GM18907 (cell line): ENCODE measurements at regions not wholly inside any gene's neighbourhood (a gene's known extent, or its start where the extent isn't known, plus 50 kb on each side); places are given as distances from the start of the nearest gene placed in this dataset.

Source experiments
- ATAC-seq: cut with Tn5 transposase; IDR thresholded peaks from one replicate; pipeline ENCODE4 v1.9.1; 2021; ENCODE audit warnings: mild to moderate bottlenecking, moderate library complexity; ENCODE audit not compliant: unreplicated experiment

DNA sequence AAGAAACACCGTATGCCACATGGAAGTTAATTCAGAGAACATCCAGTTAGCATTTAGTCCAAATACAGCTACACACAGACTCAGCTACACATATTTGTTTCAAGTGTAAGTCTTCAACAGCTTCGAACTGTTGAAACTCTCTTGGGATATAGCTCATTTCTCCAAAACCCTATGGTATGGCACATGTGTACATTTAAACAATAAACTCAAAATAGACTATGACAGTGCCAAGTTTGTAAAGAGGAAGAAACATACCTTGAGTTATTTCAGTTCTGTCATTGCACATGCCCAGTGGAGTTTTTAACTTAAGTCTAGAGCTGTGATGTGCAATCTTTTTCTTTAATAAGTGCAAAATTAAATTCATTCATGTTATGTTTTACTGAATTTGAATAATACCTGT lies 155.1 kb upstream of the RAI14 start:
- ATAC-seq = no peak

DNA sequence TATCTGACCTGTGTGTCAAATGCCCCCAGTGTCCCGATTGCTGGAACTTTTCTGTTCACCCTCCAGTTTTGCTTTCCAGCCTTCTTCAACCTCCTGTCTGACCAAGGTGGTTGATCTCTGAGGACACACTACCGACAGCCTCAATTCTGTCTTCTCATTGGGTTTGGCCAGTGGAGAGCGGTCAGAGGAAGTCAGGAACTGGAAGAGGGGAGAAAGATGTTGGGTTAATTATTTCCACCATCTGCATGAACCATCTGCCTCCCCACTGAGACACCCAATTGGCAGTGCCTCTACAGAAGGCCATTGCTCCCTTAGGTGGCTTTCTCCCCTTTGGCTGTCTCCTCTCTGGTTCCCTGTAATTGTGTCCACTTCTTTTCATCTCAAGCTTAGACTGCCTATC lies 154.3 kb upstream of the RAI14 start:
- ATAC-seq = no peak

DNA sequence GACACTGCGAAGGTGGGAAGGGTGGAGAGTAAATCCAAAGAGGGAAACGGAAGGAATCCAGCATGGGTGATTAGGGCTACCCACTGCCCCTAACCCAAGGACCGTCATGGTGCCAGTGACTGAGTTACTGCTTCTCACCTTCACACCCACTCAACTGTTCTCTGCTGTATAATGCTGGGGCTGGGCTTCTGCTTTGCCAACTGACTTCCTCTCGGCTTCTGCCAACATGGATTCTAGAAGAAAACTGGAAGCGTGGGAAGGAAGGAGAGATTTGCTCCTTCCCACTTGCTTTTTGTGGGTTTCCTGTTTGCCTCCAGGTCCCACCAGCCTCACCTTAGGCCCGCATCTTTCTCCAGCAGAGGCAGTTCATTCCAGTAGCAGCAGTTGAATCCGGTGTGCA lies 153.5 kb upstream of the RAI14 start:
- no peak for ATAC-seq

DNA sequence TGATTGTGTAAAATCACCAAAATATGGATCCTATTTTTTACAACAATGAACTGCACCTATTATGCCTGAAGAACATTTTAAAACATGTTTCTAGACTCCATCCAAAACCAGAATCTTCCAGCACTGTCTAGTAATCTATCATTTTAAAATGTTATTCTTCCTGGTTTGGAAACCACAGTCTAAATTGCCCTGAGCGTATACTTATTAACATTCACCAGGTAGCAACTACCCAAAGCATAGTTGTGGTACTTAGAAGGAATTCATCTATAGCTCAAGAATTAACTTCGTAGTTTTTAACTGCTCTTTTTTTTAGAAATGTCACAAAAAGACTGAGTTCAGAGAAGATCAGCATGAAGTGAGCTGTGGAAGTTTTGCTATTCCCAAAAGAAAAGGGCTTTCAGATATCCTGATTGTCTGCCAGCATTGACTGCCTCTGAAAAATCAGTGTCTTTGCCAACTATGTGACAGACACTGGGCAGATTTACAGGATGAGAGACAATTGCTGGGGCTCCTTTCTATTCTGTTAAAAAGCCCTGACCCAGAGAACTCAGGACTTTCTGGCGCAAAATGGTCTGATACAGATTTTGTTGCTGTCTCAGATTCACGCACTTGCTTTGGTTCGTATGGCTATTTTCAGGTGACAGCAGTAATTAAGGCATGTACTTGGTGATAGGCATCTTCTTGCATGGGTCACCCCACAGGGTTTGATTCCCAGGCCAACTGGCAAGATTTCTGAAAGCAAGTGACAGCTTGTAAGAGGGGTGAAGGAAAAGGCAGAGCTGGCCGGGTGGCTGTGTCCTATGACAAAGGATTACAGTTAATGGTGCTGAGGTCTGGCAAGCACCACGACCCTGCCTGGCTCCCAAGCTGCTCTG lies 152.5 kb upstream of the RAI14 start:
- no peak for ATAC-seq

DNA sequence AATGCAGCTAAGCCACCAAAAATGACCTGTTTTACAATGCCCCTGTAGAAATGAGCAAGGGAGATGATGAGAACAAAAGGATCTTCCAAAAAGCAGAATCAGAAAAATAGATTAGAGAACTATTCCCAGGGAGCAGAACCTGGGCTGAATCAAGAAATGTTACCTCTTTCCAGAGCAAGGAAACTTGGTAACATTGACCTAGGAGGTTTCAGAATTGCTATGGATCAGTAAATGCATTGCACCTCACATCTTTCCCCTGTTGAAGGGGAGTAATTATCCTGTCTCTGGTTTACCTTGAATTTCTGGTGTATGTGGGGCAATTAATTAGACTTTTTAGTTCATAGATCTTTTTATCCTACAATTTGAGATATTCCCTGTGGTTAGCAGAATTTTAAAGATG lies 151.2 kb upstream of the RAI14 start:
- no peak for ATAC-seq

DNA sequence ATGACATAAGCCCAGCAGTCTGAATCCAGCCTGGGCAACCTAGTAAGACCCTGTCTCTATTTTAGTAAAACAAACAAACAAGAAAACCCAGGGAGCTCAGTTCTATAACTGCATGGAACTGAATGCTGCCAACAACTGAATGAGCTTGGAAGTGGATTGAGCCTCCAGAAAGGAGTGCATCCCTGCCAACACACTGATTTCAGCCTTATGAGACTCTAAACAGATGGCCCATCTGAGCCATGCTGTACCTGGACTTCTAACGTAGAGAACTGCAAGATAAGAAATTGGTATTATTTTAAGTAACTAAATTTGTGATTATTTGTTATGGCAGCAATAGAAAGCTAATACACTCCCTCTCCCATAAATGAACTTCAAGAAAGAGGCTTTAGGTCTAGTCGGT lies 150.4 kb upstream of the RAI14 start:
- no peak for ATAC-seq

DNA sequence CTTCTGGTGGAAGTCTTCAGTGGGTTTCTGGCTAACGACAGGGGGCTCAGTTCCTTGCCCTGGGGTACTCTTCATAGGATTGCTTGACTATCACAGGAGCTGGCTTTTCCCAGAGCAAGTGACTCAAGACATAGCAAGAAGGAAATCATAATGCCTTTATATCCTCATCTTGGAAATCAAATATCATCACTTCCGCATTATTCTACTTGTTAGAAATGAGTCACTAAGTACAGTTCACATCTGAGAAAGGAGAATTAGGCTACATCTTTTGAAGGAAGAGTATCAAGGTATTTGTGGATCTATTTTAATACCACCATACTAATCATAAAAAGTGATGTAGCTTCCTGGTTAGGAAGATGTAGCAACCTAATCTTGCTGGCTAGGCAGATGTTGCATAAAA lies 148.2 kb upstream of the RAI14 start:
- ATAC-seq = no peak

DNA sequence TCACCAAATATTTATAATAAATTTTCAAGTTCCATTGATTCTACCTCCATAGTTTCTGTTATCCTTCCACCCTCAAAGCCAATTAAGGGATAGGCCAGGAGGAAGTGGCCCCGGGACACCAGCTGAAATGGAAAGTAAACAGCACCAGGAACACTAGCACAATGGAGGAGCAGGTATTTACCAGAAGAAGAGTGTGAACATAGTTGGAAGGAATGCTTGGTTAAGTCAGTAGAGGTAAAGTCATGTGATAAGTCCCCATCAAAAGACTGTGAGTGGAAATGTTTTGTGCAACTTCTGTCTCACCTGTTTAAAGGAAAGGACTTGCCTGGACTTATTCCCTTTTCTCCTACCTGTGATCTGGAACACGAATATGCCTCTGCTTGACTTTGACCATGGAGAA lies 146.7 kb upstream of the RAI14 start:
- ATAC-seq = no peak

DNA sequence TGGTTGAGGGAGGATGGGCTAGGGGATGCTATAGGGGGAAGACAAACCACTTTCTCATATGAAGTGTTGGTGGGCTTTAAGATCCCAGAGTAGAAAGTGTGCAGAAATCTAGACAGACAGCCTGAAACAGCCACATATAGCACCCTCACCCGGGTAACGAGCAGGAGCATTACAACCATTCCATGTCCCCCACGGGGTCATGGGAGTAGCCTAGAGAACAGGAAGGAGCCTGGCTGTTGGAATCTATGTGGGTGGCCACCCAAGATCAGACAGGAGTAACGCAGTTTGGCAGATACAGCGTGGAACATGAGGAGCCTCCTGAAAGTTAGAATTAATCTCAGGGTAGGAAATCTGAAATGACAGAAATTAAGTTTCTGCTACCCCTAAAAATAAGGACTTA lies 146.1 kb upstream of the RAI14 start:
- no peak for ATAC-seq

DNA sequence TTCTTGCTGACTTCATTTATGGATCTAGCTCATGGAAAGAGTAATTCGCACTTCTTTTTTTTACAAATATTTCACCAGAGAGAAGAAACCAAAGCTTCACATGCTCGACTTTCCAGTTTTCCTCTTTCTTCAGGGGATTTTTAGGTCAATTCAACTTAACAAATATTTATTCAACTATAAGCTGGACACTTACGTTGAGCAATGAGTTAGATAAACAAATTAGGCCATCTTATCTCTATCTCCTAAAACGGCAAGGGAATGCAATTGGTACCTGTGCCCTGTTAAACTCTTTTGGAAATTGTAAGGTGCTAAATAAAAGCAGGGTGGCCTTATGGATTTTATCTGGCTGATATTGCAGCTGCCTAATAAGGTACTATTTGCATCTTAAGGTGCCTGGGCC lies 145.1 kb upstream of the RAI14 start:
- ATAC-seq = no peak

DNA sequence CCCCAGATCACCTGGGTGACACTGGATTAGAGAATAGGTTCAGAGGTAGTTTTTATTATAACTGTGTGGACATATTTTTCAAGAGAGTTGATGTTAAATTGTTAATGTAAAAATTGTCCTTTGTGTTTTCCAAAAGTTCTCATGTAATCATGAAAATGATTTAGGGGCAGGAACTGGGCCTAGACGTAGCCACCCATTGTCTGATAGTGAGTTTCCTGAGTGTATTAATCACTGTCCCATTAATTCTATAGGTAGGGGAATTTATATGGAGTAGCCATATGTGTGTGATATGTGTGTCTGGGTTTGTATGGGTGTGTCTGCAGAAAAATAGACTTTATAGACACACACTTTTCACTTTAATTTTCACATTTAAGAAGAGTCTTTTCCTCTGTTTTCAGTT lies 144.6 kb upstream of the RAI14 start:
- no peak for ATAC-seq

DNA sequence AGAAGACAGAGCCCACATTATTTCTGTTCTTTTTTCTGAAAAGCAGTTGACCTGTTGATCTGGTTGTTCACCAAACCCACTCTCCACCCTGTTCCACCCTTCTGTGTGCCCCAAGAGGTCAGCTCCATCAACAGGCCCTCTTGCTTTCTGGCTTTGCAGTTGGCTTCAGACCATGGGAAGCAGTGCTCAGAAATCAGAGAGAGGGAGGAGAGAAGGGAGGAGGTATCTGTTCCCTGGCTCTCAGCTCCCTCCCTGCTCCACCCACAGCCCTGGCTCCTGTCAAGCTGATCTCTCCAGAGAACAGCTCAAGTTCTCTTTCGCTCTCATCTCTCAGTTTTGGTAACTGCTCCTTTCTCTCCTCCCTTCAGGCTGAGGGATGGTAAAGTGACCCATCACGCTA lies 144.2 kb upstream of the RAI14 start:
- no peak for ATAC-seq

DNA sequence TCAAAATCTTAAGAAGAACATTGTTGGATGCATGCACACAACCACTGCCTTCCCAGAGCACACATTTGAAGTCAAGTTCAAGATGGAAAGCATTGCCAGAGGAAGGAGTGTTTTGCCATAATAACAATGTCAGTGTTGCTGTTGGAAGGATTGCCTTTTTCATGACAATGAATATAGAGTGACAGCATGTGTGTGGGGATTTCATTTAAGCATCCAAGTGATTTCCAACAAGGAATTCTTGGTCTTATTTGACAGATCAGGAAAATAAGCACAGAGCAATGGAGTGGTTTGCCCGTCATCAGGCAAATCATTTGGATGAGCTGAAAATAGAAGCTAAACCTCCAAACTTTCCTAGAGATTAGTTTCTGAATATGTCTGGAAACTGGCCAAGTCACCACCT lies 140.0 kb upstream of the RAI14 start:
- ATAC-seq = no peak

DNA sequence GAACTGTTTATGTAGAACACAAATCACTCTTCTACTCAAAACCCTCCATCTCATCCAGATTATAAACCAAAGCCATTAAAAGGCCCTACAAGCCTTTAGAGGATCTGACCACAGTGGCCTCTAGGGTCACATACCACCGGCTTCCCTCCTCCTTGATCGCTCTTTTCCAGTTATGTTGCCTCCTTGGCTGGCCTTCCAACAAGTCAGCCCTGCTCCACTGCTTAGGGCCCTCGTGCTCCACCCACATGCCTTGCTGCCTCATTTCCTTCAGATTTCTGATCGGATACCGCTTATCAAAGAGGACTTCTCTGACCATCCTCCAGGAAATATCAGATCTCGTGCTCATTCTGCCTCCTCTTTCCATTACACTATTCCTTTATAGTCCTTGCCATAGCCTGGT lies 139.4 kb upstream of the RAI14 start:
- ATAC-seq = no peak

DNA sequence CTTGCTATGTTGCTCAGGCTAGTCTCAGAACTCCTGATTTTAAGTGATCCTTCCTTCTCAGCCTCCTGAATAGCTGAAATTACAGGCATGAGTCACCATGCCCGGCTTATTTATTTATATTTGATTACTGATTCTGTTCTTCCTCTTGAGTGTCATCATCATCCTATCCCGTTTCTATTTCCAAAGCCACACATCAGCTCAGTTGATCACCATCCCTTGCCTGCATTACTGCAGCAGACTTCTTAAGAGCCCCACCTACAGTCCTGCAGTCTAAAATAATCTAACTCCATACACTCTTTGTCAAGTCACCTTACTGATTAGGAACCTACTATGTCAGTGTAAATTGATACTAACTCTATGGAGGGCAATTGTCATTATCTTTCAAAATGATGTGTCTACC lies 138.9 kb upstream of the RAI14 start:
- ATAC-seq = no peak

DNA sequence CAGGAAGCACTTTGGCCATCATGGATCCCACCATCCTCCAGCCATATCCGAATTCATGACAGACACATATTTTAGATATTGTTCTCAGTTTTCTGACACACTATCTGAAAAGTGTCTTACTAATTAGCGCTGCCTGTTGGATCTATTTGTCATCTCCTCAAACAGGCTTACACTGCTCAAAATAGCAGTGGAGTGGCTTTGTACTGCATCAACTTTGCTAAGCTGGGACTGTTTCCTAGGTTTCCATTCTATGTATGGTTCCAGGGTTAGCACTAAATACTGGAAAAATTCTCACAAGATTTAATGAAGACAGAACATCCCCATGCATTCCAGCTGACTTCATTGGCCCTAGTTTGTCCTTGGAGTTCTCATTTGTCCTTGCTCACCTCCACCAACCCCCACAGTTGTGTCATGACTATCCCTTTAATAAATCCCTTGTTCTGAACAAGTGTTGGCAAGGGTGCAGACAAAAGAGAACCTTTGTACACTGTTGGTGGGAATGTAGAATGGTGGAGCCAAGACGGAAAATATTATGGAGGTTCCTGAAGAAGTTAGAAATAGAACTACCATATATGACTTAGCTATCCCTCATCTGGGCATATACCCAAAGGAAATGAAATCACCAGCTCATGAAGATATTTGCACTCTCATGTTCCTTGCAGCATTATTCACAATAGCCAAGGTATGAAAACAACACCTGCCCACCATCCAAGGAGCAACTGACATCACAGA lies 136.5 kb upstream of the RAI14 start:
- no peak for ATAC-seq

DNA sequence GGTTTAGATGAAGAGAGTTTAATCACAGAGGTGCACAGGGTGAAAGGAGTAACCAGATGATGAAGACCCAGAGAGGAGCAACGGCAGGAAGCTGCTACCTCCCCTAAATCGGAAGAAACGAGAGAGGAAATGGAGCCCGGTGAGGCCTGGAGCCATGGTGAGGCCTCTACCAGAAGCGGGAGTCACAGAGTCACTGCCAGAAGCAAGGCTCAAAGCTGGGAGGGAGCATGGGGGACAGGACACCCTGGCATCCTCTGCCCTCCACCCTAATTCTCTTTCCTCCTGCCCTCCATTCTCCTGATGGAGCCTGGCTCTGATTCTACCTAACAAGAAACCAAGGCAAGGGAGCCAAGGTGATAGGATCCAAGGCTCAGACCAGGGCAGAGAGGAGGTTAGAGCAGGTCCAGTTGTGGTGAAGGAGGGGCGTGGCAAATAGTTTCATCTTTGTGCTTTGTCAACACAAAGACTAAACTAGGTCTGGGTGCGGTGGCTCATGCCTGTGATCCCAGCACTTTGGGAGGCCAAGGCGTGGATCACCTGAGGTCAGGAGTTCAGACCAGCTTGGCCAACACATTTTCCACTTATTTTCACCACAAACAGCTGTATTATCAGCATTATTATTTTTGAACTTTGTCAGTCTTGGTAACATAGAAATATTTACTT lies 134.4 kb upstream of the RAI14 start:
- ATAC-seq = no peak

DNA sequence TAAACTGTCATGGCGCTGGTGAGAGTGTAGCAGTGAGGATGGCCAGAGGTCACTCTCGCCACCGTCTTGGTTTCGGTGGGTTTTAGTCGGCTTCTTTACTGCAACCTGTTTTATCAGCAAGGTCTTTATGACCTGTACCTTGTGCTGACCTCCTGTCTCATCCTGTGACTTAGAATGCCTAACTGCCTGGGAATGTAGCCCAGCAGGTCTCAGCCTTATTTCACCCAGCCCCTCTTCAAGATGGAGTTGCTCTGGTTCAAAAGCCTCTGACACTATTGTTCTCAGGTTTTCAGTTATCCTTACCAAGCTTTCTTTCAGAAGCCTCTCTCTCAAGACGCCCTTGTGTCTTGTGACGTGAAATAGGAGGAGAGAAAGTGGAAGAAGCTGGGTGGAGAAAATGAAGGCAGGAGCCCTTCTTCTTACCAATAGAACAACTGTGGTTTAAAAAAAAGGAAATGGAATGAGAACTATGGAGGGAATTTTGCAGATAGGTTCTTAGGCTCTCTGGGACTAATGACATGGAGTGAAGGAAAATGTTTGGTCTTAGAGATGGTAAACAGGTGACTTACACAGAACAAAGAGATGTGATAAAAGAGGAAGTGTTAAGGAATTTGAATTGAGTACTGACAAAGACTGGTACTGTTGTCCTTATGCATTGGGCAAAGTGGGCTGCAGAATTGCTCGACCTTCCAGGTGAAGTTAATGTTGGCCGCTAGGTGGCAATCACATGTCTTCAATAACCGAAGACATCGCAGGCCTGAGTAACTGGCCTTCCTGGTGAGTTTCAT lies 133.3 kb upstream of the RAI14 start:
- peak; percentile 93 for ATAC-seq

DNA sequence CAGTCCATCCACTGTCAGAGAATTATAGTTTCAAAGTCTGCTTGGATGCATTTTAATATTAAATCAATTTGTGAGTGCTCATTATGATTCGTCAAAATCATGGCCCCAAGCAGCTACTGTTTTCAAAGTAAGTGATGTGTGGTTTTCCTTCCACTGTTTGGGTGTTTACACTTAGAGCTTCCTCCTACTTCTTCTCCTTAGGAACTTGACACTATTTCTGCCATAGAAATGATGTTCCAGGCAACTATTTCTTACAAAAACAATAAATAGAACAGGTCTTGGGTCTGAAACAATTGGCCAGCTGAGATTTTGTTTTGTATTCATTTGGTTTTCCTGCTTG lies 132.8 kb upstream of the RAI14 start:
- peak; percentile 17 for ATAC-seq

DNA sequence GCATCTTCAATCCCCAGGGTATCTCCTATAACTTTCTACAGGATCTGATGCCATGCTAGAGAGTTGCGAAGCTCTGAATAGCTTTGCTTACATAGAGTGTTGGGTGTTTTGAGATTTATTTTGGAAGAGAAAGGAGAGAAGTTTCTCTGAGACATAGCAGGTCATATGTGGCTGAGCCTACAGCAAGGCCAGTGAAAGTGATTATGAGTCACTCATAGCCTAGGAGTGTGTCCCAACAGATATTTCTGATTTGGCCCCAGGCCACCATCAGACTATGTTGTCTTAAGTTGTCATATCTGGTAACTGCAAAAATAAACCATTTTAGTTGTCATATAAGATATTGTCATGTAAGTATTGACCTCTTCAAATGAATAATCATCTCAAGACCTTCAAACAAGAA lies 132.0 kb upstream of the RAI14 start:
- ATAC-seq = no peak

DNA sequence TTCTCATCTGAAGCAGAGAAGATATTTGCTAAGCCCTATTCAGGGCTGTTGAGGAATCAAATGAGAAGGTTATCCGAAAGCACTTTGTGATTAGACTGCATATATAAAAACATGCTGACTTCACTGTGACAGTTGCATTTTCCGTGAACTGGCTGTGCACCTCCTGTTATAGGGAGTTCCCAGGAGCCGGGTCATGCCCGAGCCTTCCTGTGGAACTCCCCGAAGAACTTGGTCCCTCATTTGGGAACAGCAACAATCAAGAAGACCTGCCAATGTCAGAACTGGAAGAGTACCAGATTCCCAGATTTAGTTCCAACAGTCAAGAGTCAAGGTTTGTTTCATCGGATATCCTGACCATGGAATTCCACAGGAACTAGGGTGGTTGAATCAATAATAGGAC lies 130.4 kb upstream of the RAI14 start:
- no peak for ATAC-seq
